HEK293 (cell line): ENCODE measurements at regions not wholly inside any gene's neighbourhood (a gene's known extent, or its start where the extent isn't known, plus 50 kb on each side); places are given as distances from the start of the nearest gene placed in this dataset.

ENCODE experiments used
- CTCF ChIA-PET: fragments of 350-600 bp; formaldehyde crosslinking; extraction: SDS; loops from one replicate; lab custom pipeline; 2021; ENCODE audit warnings: antibody characterized with exemption; lab: Yijun Ruan, JAX
- POLR2A ChIA-PET: fragments of 300-600 bp; formaldehyde crosslinking; extraction: SDS; loops from one replicate; lab custom pipeline; 2020; ENCODE audit warnings: antibody characterized with exemption, inconsistent platforms; lab: Yijun Ruan, JAX
- H3K27ac ChIP-seq: fragments of 200-500 bp; sonication (Bioruptor generic); 2 replicates; pipeline ENCODE4 v1.5.1; 2014; ENCODE audit warnings: low read depth, low read length, control low read depth, inconsistent platforms; ENCODE audit errors: extremely low read depth
- H3K36me3 ChIP-seq, 2 experiments: fragments of 200-500 bp in 1 of 2; sonication (Bioruptor generic) in 1 of 2; 1 replicate in 1 of 2; 2 replicates in 1 of 2; pipeline ENCODE4 v1.5.1; 2014 to 2017; ENCODE audit warnings: inconsistent platforms in 2 of 2, low read length in 2 of 2; ENCODE audit not compliant: control insufficient read depth in 2 of 2, insufficient read depth in 1 of 2
- H3K4me1 ChIP-seq: fragments of 200-500 bp; sonication (Bioruptor generic); 2 replicates; pipeline ENCODE4 v1.5.1; 2014; ENCODE audit warnings: mild to moderate bottlenecking, low read length, inconsistent platforms; ENCODE audit not compliant: control insufficient read depth, insufficient read depth
- H3K4me3 ChIP-seq: 2 replicates; pipeline ENCODE4 v1.5.1; 2011; ENCODE audit warnings: low read depth, mild to moderate bottlenecking, control low read depth, low read length, moderate library complexity
- H3K9me3 ChIP-seq: fragments of 200-500 bp; sonication (Bioruptor generic); 2 replicates; pipeline ENCODE4 v1.5.1; 2014; ENCODE audit warnings: low read depth, low read length, inconsistent platforms; ENCODE audit not compliant: control insufficient read depth, insufficient read depth
- HOXD13 ChIP-seq: sonication (generic); formaldehyde crosslinking; IDR thresholded peaks from 2 replicates; pipeline ENCODE4 v1.8.0; 2022; ENCODE audit warnings: missing genetic modification reagents, borderline replicate concordance
- MYNN ChIP-seq: fragments of 450-650 bp; formaldehyde crosslinking; IDR thresholded peaks from 2 replicates; pipeline ENCODE4 v1.5.1; 2016; ENCODE audit warnings: missing biosample characterization, missing genetic modification characterization, borderline replicate concordance
- MZF1 ChIP-seq: fragments of 450-650 bp; formaldehyde crosslinking; IDR thresholded peaks from 2 replicates; pipeline ENCODE4 v1.5.1; 2017; ENCODE audit warnings: missing biosample characterization, missing genetic modification characterization, borderline replicate concordance
- SP2 ChIP-seq: fragments of 450-650 bp; formaldehyde crosslinking; IDR thresholded peaks from 2 replicates; pipeline ENCODE4 v1.5.1; 2016; ENCODE audit warnings: missing biosample characterization, missing genetic modification characterization
- ZBTB10 ChIP-seq: fragments of 450-650 bp; formaldehyde crosslinking; IDR thresholded peaks from 2 replicates; pipeline ENCODE4 v1.5.1; 2016; ENCODE audit warnings: missing biosample characterization, missing genetic modification characterization
- ZBTB17 ChIP-seq: fragments of 450-650 bp; formaldehyde crosslinking; IDR thresholded peaks from 2 replicates; pipeline ENCODE4 v1.5.1; 2016; ENCODE audit warnings: missing biosample characterization, missing genetic modification characterization
- ZNF221 ChIP-seq: fragments of 450-650 bp; formaldehyde crosslinking; IDR thresholded peaks from 2 replicates; pipeline ENCODE4 v1.5.1; 2017; ENCODE audit warnings: missing biosample characterization, missing genetic modification characterization, borderline replicate concordance
- ZNF24 ChIP-seq: fragments of 450-650 bp; formaldehyde crosslinking; IDR thresholded peaks from 2 replicates; pipeline ENCODE4 v1.5.1; 2016; ENCODE audit warnings: missing biosample characterization, missing genetic modification characterization
- ZNF404 ChIP-seq: fragments of 450-650 bp; formaldehyde crosslinking; IDR thresholded peaks from 2 replicates; pipeline ENCODE4 v1.5.1; 2017; ENCODE audit warnings: missing biosample characterization, missing genetic modification characterization
- ZNF514 ChIP-seq: fragments of 450-650 bp; formaldehyde crosslinking; IDR thresholded peaks from 2 replicates; pipeline ENCODE4 v1.5.1; 2016; ENCODE audit warnings: missing biosample characterization, missing genetic modification characterization
- ZNF544 ChIP-seq: fragments of 450-650 bp; formaldehyde crosslinking; IDR thresholded peaks from 2 replicates; pipeline ENCODE4 v1.5.0; 2017; ENCODE audit warnings: missing biosample characterization, missing genetic modification characterization
- ZNF561 ChIP-seq: fragments of 450-650 bp; IDR thresholded peaks from 2 replicates; pipeline ENCODE4 v1.5.1; 2018; ENCODE audit warnings: missing biosample characterization, missing genetic modification characterization, borderline replicate concordance
- ZSCAN18 ChIP-seq: fragments of 450-650 bp; formaldehyde crosslinking; IDR thresholded peaks from 2 replicates; pipeline ENCODE4 v1.5.1; 2016; ENCODE audit warnings: missing biosample characterization, missing genetic modification characterization
- TF ChIP-seq, protein P1 (sequence below): fragments of 450-650 bp; formaldehyde crosslinking; IDR thresholded peaks from 2 replicates; pipeline ENCODE4 v1.5.1; 2017; ENCODE audit warnings: missing biosample characterization, missing genetic modification characterization
- TF ChIP-seq, protein P2 (sequence below): fragments of 450-650 bp; formaldehyde crosslinking; IDR thresholded peaks from 2 replicates; pipeline ENCODE4 v1.5.1; 2016; ENCODE audit warnings: missing biosample characterization, missing genetic modification characterization
- TF ChIP-seq, protein P3 (sequence below): fragments of 450-650 bp; formaldehyde crosslinking; IDR thresholded peaks from 2 replicates; pipeline ENCODE4 v1.5.1; 2016; ENCODE audit warnings: missing biosample characterization, missing genetic modification characterization
- TF ChIP-seq, protein P4 (sequence below): fragments of 450-650 bp; formaldehyde crosslinking; conservative IDR thresholded peaks from 2 replicates; pipeline ENCODE4 v1.5.1; 2016; ENCODE audit warnings: low read depth, missing biosample characterization, missing genetic modification characterization

- no peak for TF ChIP-seq MYNN (tag by site-specific recombination)
- TF ChIP-seq ZSCAN18, result no peak
- TF ChIP-seq ZNF514 (tag by site-specific recombination), result no peak
- no peak for TF ChIP-seq ZBTB10 (tag by site-specific recombination)
- TF ChIP-seq, protein P1, sequence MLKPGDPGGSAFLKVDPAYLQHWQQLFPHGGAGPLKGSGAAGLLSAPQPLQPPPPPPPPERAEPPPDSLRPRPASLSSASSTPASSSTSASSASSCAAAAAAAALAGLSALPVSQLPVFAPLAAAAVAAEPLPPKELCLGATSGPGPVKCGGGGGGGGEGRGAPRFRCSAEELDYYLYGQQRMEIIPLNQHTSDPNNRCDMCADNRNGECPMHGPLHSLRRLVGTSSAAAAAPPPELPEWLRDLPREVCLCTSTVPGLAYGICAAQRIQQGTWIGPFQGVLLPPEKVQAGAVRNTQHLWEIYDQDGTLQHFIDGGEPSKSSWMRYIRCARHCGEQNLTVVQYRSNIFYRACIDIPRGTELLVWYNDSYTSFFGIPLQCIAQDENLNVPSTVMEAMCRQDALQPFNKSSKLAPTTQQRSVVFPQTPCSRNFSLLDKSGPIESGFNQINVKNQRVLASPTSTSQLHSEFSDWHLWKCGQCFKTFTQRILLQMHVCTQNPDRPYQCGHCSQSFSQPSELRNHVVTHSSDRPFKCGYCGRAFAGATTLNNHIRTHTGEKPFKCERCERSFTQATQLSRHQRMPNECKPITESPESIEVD (tag by site-specific recombination), result no peak
- TF ChIP-seq ZNF561 (tag by site-specific recombination), result no peak
- TF ChIP-seq ZNF24 (tag by site-specific recombination), result no peak
- TF ChIP-seq, protein P2, sequence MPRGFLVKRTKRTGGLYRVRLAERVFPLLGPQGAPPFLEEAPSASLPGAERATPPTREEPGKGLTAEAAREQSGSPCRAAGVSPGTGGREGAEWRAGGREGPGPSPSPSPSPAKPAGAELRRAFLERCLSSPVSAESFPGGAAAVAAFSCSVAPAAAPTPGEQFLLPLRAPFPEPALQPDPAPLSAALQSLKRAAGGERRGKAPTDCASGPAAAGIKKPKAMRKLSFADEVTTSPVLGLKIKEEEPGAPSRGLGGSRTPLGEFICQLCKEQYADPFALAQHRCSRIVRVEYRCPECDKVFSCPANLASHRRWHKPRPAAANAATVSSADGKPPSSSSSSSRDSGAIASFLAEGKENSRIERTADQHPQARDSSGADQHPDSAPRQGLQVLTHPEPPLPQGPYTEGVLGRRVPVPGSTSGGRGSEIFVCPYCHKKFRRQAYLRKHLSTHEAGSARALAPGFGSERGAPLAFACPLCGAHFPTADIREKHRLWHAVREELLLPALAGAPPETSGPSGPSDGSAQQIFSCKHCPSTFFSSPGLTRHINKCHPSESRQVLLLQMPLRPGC, result no peak
- no peak for TF ChIP-seq HOXD13 (CRISPR knock-in tag)
- TF ChIP-seq ZBTB17 (tag by site-specific recombination), result no peak
These were observed 307.5 kb upstream of the SLIT2 start (continued) for GRCh38 chr4:19944251-19944650.

DNA sequence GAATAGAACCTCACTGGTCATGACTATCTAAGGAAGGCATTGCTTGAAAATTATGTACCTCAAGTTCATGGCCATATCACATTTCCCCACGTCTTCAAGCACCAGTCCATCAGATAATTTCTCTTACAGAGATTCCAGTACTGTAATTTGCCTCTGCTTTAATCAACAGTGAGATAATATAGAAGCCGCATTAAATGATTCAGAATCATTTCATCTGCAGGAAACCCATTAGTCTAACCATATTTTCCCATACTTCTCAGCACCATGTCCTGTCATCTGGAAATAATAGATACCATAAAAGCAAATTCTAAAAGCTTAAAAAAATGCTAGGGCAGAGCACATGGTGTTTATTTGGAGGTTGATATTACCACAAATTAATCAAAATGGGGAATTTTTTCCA lies 310.3 kb upstream of the SLIT2 start:
- Histone ChIP-seq H3K36me3 (no peaks in the 10 kb centered on the region), H3K27ac (no peak overlapping the region), H3K4me1 (no peaks in the 10 kb centered on the region), H3K4me3 (no peak overlapping the region), H3K9me3 (no peaks in the 10 kb centered on the region)
- POLR2A ChIA-PET, result no interaction called here
- CTCF ChIA-PET, result no interaction called here
- TF ChIP-seq ZNF221 (tag by site-specific recombination) (no peak), ZNF404 (no peak), ZNF24 (tag by site-specific recombination) (no peak), MZF1 (tag by site-specific recombination) (no peak), ZNF544 (tag by site-specific recombination) (no peak), SP2 (tag by site-specific recombination) (no peak)
- TF ChIP-seq, protein P3, sequence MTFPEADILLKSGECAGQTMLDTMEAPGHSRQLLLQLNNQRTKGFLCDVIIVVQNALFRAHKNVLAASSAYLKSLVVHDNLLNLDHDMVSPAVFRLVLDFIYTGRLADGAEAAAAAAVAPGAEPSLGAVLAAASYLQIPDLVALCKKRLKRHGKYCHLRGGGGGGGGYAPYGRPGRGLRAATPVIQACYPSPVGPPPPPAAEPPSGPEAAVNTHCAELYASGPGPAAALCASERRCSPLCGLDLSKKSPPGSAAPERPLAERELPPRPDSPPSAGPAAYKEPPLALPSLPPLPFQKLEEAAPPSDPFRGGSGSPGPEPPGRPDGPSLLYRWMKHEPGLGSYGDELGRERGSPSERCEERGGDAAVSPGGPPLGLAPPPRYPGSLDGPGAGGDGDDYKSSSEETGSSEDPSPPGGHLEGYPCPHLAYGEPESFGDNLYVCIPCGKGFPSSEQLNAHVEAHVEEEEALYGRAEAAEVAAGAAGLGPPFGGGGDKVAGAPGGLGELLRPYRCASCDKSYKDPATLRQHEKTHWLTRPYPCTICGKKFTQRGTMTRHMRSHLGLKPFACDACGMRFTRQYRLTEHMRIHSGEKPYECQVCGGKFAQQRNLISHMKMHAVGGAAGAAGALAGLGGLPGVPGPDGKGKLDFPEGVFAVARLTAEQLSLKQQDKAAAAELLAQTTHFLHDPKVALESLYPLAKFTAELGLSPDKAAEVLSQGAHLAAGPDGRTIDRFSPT (tag by site-specific recombination), result no peak
- TF ChIP-seq, protein P4, sequence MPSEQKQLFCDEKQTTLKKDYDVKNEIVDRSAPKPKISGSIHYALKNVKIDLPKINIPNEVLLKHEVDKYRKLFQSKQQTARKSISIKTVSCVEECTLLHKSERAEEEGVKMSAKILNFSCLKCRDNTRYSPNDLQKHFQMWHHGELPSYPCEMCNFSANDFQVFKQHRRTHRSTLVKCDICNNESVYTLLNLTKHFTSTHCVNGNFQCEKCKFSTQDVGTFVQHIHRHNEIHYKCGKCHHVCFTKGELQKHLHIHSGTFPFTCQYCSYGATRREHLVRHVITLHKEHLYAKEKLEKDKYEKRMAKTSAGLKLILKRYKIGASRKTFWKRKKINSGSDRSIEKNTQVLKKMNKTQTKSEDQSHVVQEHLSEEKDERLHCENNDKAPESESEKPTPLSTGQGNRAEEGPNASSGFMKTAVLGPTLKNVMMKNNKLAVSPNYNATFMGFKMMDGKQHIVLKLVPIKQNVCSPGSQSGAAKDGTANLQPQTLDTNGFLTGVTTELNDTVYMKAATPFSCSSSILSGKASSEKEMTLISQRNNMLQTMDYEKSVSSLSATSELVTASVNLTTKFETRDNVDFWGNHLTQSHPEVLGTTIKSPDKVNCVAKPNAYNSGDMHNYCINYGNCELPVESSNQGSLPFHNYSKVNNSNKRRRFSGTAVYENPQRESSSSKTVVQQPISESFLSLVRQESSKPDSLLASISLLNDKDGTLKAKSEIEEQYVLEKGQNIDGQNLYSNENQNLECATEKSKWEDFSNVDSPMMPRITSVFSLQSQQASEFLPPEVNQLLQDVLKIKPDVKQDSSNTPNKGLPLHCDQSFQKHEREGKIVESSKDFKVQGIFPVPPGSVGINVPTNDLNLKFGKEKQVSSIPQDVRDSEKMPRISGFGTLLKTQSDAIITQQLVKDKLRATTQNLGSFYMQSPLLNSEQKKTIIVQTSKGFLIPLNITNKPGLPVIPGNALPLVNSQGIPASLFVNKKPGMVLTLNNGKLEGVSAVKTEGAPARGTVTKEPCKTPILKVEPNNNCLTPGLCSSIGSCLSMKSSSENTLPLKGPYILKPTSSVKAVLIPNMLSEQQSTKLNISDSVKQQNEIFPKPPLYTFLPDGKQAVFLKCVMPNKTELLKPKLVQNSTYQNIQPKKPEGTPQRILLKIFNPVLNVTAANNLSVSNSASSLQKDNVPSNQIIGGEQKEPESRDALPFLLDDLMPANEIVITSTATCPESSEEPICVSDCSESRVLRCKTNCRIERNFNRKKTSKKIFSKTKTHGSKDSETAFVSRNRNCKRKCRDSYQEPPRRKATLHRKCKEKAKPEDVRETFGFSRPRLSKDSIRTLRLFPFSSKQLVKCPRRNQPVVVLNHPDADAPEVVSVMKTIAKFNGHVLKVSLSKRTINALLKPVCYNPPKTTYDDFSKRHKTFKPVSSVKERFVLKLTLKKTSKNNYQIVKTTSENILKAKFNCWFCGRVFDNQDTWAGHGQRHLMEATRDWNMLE (tag by site-specific recombination), result no peak
